Heart right ventricle (tissue), 16 donors: ENCODE measurements at regions not wholly inside any gene's neighbourhood (a gene's known extent, or its start where the extent isn't known, plus 50 kb on each side); places are given as distances from the start of the nearest gene placed in this dataset.

Source experiments
- ATAC-seq, 8 donors: fragments of 200-7000 bp; cut with Tn5 transposase; one replicate each; pipeline ENCODE4 v1.9.1; 2020; ENCODE audit warnings: mild to moderate bottlenecking in 8 of 8, moderate library complexity in 8 of 8, moderate number of reproducible peaks in 1 of 8
- DNase-seq, 2 donors: peaks; one replicate each; pipeline ENCODE4 v3.0.0-alpha.2; 2020
- H3K27ac ChIP-seq, 10 donors: fragments of 200-600 bp; sonication (generic) in 2 of 10; one replicate each; pipeline versions ENCODE4 v1.5.0 to v1.8.0; 2020 to 2022; ENCODE audit warnings: mild to moderate bottlenecking in 3 of 10
- H3K27me3 ChIP-seq, 7 donors: fragments of 200-600 bp; one replicate each; pipeline ENCODE4 v1.8.0; 2021 to 2022; ENCODE audit warnings: mild to moderate bottlenecking in 2 of 7
- H3K36me3 ChIP-seq, 9 donors: fragments of 200-600 bp; sonication (generic) in 1 of 9; one replicate each; pipeline versions ENCODE4 v1.5.0 to v1.8.0; 2020 to 2022; ENCODE audit warnings: mild to moderate bottlenecking in 2 of 9
- H3K4me1 ChIP-seq, 9 donors: fragments of 200-600 bp; sonication (generic) in 1 of 9; one replicate each; pipeline versions ENCODE4 v1.5.0 to v1.8.0; 2020 to 2022; ENCODE audit warnings: mild to moderate bottlenecking in 4 of 9
- H3K4me3 ChIP-seq, 10 donors: fragments of 200-600 bp; sonication (generic) in 2 of 10; one replicate each; pipeline versions ENCODE4 v1.5.0 to v1.8.0; 2020 to 2022; ENCODE audit warnings: mild to moderate bottlenecking in 7 of 10, moderate library complexity in 2 of 10
- H3K9me3 ChIP-seq, 11 donors: fragments of 200-600 bp in 10 of 11; sonication (generic) in 2 of 11; one replicate each; pipeline versions ENCODE4 v1.5.0 to v1.8.0; 2013 to 2022; ENCODE audit warnings: mild to moderate bottlenecking in 2 of 11, control low read depth in 1 of 11, moderate library complexity in 1 of 11
- CTCF ChIP-seq, 9 donors: fragments of 200-600 bp; sonication (generic) in 2 of 9; IDR thresholded peaks; one replicate each; pipeline versions ENCODE4 v1.5.0 to v1.8.0; 2021 to 2022; ENCODE audit warnings: antibody characterized with exemption in 9 of 9, mild to moderate bottlenecking in 5 of 9, moderate library complexity in 1 of 9
- WGBS, 2 donors: extraction: QIAGEN DNeasy Blood & Tissue Kit; methylation state at CpG; one replicate each; pipeline ENCODE4 v1.1.7; 2013; ENCODE audit warnings: inconsistent platforms in 1 of 2; 5-methylcytosine and 5-hydroxymethylcytosine counted together
- intact Hi-C, 10 donors: fragments of 100-400 bp; cut with DNase I; formaldehyde crosslinking; loops; one replicate each; pipeline versions ENCODE4 v1.11.1 to v1.14.2; 2022
- donor health status: Arrhythmogenic right ventricular cardiomyopathy.
- donor health status: ischemic (EF 13 %, LVEDD 7.1; RV severe dilation, severe dysfunction).
- donor health status: healthy with polysubstance abuse.
- donor health status: DM: no; HTN: yes; CAD: no.
- donor health status: DM: no; HTN: no; CAD: no.
- donor health status: ischemic (EF 25% LVEDD 6.9; RV normal size, moderate dysfunction).
- donor health status: ischemic (EF 25% LVEDD 5.7; RV mildly dilated, moderate dysfunction).
- donor health status: healthy.
- donor health status: DM: yes; HTN: yes; CAD: no.
- donor health status: Ischemic cardiomyopathy.
- donor health status: ischemic (EF 35%, LVEDD 5.7; RV mildly dilated, moderate dysfunction).
- donor health status: nonischemic (EF 11% LVEDD 7.7; RV severe dilation, severe dysfunction).
- donor health status: DM: yes; HTN: yes; CAD: no.
- donor health status: PGD.
- donor health status: ischemic (EF 29% LVEDD 5.4; RV normal size, mild dysfunction).
- donor health status: nonischemic (EF 23%, LVEDD 6.1; RV moderate dilation, normal function).

- no peak overlapping the region for H3K4me3 ChIP-seq
- DNase-seq (no peak), ATAC-seq (no peak)
- H3K4me1 ChIP-seq: peaks cover 0 to 15% (median 4%) of the 10 kb centered on the region in 9 donors
- no peaks in the 10 kb centered on the region for H3K27me3 ChIP-seq
- intact Hi-C loops: no loop called here
- 84 to 88% methylated on average over 3 of the region's 3 CpGs for WGBS, 2 donors
- H3K27ac ChIP-seq: no peak overlapping the region
- H3K36me3 ChIP-seq: no peaks in the 10 kb centered on the region
- peaks cover 0 to 6% (median 0%) of the 10 kb centered on the region in 11 donors for H3K9me3 ChIP-seq
- no peak for TF ChIP-seq CTCF (IDR thresholded peaks at IDR 0.05)
Observed at GRCh38 chr6:164694386-164694785, 615.0 kb downstream of the C6orf118 start.

- peaks cover 0 to 15% (median 4%) of the 10 kb centered on the region in 9 donors for H3K4me1 ChIP-seq
- H3K4me3 ChIP-seq: no peak overlapping the region
- H3K27ac ChIP-seq: no peak overlapping the region
- intact Hi-C loops: no loop called here
- peaks cover 0 to 5% (median 0%) of the 10 kb centered on the region in 11 donors for H3K9me3 ChIP-seq
- H3K36me3 ChIP-seq: no peaks in the 10 kb centered on the region
- DNase-seq: peak in 1 of 2 donors; percentile 5
- no peaks in the 10 kb centered on the region for H3K27me3 ChIP-seq
- WGBS, 2 donors: 37 to 44% methylated on average over 4 of the region's 4 CpGs
- peak in 6 of 8 donors; percentile 33 to 72 (median 62) for ATAC-seq
- no peak for TF ChIP-seq CTCF (IDR thresholded peaks at IDR 0.05)
Observed at GRCh38 chr6:164693944-164694343, 615.5 kb downstream of the C6orf118 start.

GRCh38 chr6:164692772-164693510 lies 616.5 kb downstream of the C6orf118 start:
- 83 to 86% methylated on average over 4 of the region's 4 CpGs for WGBS, 2 donors
- no peak overlapping the region for H3K27ac ChIP-seq
- peaks cover 0 to 15% (median 4%) of the 10 kb centered on the region in 9 donors for H3K4me1 ChIP-seq
- no peaks in the 10 kb centered on the region for H3K27me3 ChIP-seq
- no peak overlapping the region for H3K4me3 ChIP-seq
- no peak for TF ChIP-seq CTCF (IDR thresholded peaks at IDR 0.05)
- intact Hi-C loops: no loop called here
- peaks cover 0 to 5% (median 0%) of the 10 kb centered on the region in 11 donors for H3K9me3 ChIP-seq
- H3K36me3 ChIP-seq: no peaks in the 10 kb centered on the region
- no peak for DNase-seq
- no peak for ATAC-seq

- intact Hi-C loops: no loop called here
- DNase-seq: no peak
- 81 to 83% methylated on average over 6 of the region's 6 CpGs for WGBS, 2 donors
Observed at GRCh38 chr6:164690702-164691500, 618.5 kb downstream of the C6orf118 start.

More at GRCh38 chr6:164690702-164691500, 618.5 kb downstream of the C6orf118 start:
- no peak for ATAC-seq
- no peak for TF ChIP-seq CTCF (IDR thresholded peaks at IDR 0.05)
- Histone ChIP-seq H3K9me3 (peaks cover 0 to 5% (median 0%) of the 10 kb centered on the region in 11 donors), H3K4me3 (no peak overlapping the region), H3K27me3 (no peaks in the 10 kb centered on the region), H3K36me3 (no peaks in the 10 kb centered on the region), H3K27ac (no peak overlapping the region), H3K4me1 (peaks cover 0 to 12% (median 4%) of the 10 kb centered on the region in 9 donors)
